ENCODE measurements at regions not wholly inside any gene's neighbourhood (a gene's known extent, or its start where the extent isn't known, plus 50 kb on each side); places are given as distances from the start of the nearest gene placed in this dataset.

DNA sequence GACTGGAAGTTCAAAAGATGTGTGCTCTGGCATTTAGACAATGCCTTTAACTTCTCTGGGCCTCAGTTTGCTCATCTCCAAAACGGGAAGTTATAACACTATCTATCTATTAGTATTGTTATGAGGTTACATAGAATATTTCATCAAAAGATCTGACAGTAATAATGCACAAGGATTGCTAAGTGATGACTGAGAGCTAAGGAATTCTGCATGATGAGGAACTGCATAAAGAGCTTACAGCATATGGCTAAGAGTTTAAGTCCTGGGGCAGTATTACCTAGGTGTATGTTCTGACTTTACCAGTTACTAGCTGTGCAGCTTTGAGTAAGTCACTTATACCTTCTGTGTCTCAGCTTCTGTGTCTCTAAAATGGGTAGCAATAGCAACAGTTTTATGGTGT lies 160.1 kb upstream of the TMPO start:
- TF ChIP-seq TEAD4 (IDR thresholded peaks at IDR 0.05; ENCODE audit: borderline replicate concordance, insufficient read depth) (no peak), CTCF (IDR thresholded peaks at IDR 0.05) (no peak), EP300 (IDR thresholded peaks at IDR 0.05; ENCODE audit: borderline replicate concordance in 1 of 2, low read depth in 1 of 2, low read length in 1 of 2) (peak in 1 of 2 experiments; percentile 16; a peak in 1 of 4 replicates)

Measured in SK-N-SH (cell line).